HG03439 (cell line): ENCODE measurements at regions not wholly inside any gene's neighbourhood (a gene's known extent, or its start where the extent isn't known, plus 50 kb on each side); places are given as distances from the start of the nearest gene placed in this dataset.
"Not testable (repeated sequence)": the region's sequence is repeated elsewhere in the genome, so short reads cannot be mapped to it uniquely, and the experiment has no call there.

ENCODE experiments used
- ATAC-seq: cut with Tn5 transposase; IDR thresholded peaks from one replicate; pipeline ENCODE4 v1.9.1; 2021; ENCODE audit warnings: mild to moderate bottlenecking, moderate library complexity; ENCODE audit not compliant: unreplicated experiment

- ATAC-seq, result no peak
These were observed 931.1 kb downstream of the FAM181B start for GRCh38 chr11:81802591-81802990.

- ATAC-seq, result no peak
These were observed 941.2 kb downstream of the FAM181B start for GRCh38 chr11:81792416-81792815.

- peak; percentile 77 for ATAC-seq
These were observed 946.0 kb downstream of the FAM181B start for GRCh38 chr11:81787584-81788049.

DNA sequence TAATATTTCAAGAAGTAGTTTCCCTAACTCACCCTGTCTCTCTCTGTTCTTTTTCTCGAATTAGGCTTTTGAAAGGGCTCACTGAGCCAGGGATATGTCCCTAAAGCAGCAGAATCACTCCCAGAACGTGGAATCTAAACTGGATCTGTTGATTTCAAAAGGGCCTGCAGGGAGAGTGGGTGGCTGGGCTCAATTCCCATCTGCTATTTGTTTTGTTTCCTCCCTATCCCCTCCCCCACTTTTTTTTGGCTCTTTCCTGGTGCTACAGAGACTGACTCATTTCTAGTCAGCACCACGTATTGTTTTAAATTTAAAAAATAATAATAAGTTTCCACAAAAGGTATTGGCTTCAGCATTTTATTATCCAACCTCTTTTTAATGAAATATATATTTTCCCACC lies 961.5 kb downstream of the FAM181B start:
- ATAC-seq, result no peak

DNA sequence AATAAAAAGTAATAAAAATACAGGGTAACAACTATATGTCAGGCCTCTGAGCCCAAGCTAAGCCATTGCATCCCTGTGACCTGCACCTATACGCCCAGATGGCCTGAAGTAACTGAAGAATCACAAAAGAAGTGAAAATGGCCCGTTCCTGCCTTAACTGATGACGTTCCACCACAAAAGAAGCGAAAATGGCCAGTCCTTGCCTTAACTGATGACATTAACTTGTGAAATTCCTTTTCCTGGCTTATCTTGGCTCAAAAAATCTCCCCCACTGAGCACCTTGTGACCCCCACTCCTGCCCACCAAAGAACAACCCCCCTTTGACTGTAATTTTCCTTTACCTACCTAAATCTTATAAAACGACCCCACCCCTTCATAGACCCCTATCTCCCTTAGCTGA lies 963.8 kb downstream of the FAM181B start:
- ATAC-seq, result not testable (repeated sequence)

DNA sequence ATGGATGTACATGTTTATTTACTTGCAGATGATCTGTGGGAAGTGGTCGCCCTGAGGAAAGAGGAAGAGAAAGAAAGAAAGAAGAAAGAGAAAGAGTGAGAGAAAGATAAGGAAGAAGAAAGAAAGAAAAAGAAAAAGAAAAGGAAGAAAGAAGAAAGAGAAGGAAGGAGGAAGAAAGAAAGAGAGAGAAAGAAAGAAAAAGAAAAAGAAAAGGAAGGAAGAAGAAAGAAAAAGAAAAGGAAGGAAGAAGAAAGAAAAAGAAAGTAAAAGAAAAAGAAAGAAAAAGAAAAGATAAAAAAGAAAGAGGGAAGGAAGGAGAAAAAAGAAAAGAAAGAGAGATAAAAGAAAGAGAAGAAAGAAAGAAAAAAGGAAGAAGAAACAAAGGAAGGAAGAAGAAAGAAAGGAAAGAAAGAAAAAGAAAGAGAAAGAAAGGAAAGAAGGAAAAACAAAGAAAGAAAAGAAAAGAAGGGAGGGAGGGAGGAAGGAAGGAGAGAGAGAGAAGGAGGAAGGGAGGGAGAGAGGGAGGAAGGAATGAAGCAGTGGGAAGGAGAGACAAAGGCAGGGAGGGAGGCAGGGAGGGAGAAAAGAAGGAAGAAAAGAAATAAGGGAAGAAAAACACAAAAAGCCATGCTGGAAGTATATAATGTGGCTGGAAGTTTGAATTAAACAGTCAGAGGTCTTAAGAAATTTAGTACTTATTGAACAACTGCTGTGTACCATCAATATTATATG lies 976.6 kb downstream of the FAM181B start:
- ATAC-seq, result no peak

DNA sequence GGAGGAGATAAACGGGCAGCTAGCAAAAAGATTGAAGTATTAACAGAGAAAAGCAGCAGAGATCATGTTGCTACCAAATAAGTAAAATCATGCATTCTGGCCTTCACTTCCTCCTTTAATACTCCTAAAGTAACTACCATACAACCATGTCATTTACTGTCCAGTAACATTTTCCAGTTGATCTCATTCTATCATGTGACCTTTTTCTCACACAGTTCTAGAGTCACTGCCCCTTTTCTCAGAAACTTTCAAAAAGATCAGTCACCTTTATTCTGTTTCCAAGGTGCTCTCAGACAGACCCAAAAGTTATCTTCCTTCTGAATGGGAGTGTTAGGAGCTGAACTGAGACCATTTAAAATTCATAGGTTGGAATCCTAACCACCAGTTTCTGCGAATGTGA lies 984.4 kb downstream of the FAM181B start:
- no peak for ATAC-seq

GRCh38 chr11:81744336-81745116 lies 989.1 kb downstream of the FAM181B start:
- ATAC-seq, result no peak

DNA sequence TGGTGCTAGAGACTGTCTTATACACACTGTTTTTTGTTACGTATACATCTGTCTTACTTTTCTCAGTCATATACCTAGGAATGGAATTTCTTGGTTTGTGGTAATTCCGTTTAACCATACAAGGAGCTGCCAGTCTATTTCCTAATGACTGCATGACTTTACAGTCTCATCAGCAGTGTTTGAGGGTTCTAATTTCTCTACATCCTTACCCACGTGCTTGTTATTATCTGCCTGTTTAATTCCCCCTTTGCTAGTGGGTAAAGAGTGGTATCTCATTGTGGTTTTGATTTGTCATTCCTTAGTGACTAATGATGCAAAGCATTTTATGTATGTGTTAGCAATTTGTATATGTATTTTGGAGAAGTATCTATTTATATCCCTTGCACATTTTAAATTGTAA lies 1008.0 kb downstream of the FAM181B start:
- ATAC-seq, result no peak

DNA sequence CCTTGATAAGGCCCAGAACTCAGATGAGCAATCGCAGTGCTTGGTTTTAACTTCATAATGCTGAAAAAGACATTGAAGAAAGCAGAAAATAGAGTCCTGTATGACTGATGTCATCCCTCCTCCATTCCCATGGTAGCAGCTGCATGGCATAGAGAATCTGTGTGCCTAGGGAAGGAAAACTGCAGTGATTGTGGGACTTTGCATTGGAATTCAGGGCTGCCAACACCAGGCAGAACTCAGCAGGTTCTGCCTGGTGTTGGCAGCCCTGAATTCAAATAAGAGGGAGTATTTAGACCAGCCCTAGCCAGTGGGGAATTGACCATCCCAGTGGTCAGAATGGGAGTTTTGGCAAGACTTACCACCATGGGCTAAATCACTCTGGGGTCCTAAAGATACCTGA lies 1016.0 kb downstream of the FAM181B start:
- no peak for ATAC-seq

GRCh38 chr11:81707881-81708280 lies 1025.8 kb downstream of the FAM181B start:
- ATAC-seq, result no peak

GRCh38 chr11:81705283-81705682 lies 1028.4 kb downstream of the FAM181B start:
- no peak for ATAC-seq

GRCh38 chr11:81700076-81700475 lies 1033.6 kb downstream of the FAM181B start:
- no peak for ATAC-seq

DNA sequence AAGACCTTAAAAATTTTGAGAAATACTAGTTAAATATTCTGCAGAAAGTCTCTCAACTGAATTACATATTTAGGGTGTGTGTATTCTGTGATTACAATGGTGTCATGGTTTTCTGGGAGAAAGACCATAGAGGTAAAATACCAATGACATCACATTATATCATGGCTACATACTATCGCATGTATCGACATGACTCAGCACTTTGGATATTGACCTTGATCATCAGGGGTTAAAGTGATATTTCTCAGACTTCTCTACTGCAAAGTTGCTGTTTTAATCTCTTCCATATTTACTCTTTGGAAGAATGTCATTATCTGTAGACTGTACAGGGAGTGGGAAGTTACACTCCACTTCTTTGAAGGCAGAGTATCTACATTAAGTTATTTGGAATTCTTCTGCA lies 1046.6 kb downstream of the FAM181B start:
- no peak for ATAC-seq

DNA sequence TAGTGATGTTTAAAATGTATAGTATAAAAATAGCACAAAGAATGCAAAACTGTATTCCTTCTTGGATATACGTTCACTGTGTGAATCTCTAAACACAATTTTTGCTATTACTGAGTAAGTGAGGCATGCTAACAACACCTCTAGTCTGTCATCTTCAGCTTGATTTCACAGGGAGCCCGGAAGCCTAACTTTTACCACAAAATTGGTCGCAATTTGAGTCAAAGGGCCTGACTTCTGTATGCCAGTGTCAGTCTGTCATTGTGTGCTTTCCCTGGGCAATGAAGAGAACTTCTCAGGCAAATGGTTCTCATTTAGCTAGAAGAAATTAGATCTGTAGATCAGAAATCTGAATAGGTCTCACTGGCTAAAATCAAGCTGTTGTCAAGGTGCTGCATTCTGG lies 1059.5 kb downstream of the FAM181B start:
- ATAC-seq, result no peak

DNA sequence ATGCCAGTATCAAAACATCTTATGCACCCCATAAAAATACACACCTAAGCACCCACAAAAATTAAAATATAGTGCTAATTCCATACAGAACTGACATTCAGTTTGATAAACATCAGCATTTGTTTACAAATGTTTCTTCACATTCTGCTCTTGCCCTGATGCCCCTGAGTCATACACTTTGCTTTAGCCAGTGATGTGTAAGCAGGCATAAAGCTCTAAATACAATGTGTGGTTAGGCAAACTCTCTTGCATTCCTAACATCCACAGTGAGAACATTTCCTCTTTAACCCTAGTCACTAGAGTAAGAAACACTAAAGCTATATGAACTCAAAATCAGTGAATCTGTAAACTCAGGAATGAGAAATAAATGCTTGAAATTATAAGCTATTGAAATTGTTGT lies 1060.7 kb downstream of the FAM181B start:
- no peak for ATAC-seq

DNA sequence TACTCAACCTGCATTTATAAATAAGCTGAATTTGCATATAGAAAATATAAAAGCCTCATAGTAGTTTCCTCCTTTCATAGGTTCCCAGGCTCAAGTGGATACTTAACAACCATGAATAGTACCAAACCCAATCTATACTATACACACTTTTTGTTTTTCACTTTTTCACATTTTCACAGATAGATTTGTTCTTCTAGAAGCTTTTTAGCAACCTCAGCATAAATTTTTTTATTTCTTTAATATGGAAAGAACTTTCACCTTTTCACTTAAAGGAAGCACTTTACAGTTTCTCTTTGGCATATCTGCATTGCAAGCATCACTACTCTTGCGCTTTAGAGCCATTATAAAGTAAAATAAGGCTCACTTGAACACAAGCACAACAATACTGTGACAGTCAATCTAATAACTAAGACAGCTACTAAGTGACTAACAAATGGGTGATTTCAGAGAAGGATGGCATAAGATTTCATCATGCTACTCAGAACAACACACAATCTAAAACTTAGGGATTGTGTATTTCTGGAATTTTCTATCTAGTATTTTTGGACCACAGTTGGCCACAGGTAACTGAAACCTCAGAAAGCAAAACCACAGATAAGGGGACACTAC lies 1063.6 kb downstream of the FAM181B start:
- ATAC-seq, result no peak

DNA sequence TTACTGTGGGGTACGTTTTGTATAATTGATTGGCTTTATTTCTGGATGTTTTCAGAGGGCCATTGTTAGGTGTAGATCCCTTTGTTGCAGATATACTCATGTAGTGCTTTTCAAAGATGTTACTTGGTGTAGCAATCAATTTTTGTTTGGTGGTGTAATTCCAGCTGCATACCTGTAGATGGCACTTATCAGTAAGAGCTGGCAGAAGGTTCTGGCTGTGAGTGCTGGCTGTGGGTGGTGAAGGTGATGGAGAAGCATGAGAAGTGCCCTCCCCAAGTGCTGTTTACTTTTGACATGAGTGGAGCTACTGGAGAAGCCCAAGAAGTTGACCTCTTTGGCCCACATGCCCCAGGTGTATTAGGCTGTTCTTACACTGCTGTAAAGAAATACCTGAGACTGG lies 1074.9 kb downstream of the FAM181B start:
- ATAC-seq, result peak; percentile 90

DNA sequence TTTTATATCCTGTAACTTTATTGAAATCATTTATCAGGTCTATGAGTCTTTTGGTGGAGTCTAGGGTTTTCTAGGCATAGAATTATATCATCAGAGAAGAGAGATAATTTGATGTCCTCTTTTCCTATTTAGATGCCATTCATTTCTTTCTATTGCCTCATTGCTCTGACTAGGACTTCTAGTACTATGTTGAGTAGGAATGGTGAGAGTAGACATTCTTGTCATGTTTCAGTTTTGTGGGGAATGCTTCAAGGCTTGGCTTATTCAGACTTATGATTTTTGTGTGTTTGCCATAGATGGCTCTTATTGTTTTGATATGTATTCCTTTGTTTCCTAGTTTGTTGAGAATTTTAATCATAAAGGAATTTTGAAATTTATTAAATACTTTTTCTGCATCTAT lies 1078.3 kb downstream of the FAM181B start:
- ATAC-seq, result no peak

DNA sequence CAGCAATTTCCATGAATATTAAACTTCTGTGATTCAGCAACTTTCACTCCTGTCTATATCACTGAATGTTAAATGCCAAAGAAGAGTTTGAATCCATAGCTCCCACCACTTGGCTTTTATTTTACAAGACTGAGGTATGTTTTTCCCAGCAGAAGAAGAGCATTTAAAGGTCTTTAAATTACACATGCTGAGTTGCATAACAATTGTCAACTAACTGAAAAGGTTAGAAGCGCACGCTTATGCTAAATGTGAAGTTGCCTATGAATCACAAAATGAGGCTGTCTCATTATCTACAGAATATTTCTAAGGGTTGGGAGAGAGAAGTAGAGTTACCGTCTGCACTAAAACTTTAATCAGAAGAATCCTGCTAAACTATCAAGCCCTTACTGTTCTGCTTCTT lies 1086.3 kb downstream of the FAM181B start:
- no peak for ATAC-seq

DNA sequence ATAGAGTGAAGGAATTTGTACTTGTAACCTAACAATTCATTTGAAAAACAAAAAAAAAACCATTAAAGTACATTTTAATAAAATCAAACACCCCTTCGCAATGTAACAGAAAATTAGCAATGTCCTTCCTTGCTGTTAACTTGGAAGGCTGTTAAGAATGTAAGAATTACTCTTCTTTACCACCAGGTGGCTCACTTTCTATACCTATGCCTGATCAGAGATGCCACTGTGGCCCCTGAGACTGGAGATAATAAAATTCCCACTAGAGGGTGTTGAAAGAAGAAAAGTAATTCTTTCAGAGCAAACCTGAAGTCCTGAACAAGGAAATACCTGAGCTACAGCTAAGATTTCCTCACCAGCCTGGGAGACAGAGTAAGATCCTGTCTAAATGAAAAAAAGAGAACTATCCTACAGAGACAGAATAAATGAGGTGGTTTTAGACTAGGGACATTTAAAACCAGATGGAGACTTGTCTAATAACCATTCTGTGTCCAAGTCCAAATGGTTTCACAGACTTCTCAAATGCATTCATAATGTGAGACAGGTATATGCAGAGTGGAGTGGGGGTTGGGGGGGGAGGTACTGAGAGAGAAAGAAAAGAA lies 1089.3 kb downstream of the FAM181B start:
- ATAC-seq, result peak; percentile 96
